ENCODE measurements at regions not wholly inside any gene's neighbourhood (a gene's known extent, or its start where the extent isn't known, plus 50 kb on each side); places are given as distances from the start of the nearest gene placed in this dataset.

- no peak overlapping the region for H3K27ac ChIP-seq (ENCODE audit: insufficient read depth, low read depth, low read length)
- FAIRE-seq (no peak), DNase-seq (ENCODE audit: low read depth, low spot score) (no peak)
- H3K4me1 ChIP-seq (ENCODE audit: control insufficient read depth, extremely low read depth, insufficient read depth, low read length) = no peaks in the 10 kb centered on the region
- H2AFZ ChIP-seq (ENCODE audit: low read depth, low read length) = no peak overlapping the region
- no peaks in the 10 kb centered on the region for H3K79me2 ChIP-seq (ENCODE audit: control insufficient read depth, insufficient read depth, low read length)
- ChIA-PET POLR2A (no interaction called here), CTCF (no interaction called here)
- TF ChIP-seq MYC (IDR thresholded peaks at IDR 0.05; ENCODE audit: low read depth, low read length) = no peak
- TF ChIP-seq EZH2 (IDR thresholded peaks at IDR 0.05; ENCODE audit: borderline replicate concordance, low read depth, low read length, severe bottlenecking) = no peak
- H3K9ac ChIP-seq (replicated peaks; ENCODE audit: extremely low read depth, insufficient read depth, low read length) = no peak overlapping the region
- no peaks in the 10 kb centered on the region for H4K20me1 ChIP-seq (replicated peaks; ENCODE audit: control insufficient read depth, extremely low read depth, insufficient read depth, low read length)
- no peaks in the 10 kb centered on the region for H3K27me3 ChIP-seq (ENCODE audit: control insufficient read depth in 2 of 2, insufficient read depth in 2 of 2, low read length in 2 of 2)
- no peak overlapping the region for H3K4me2 ChIP-seq (ENCODE audit: insufficient read depth, low read length)
- intact Hi-C loops (cut with micrococcal nuclease) (no loop called here), dilution Hi-C loops (cut with MboI; ENCODE audit: extremely low pct_ligation_motif_present, low sequenced_read_pairs) (no loop called here)
- no peaks in the 10 kb centered on the region for H3K9me3 ChIP-seq (replicated peaks; ENCODE audit: control insufficient read depth, insufficient read depth, low read length)
- no peak overlapping the region for H3K4me3 ChIP-seq (replicated peaks in 1 of 3; ENCODE audit: insufficient read depth in 1 of 3, low read depth in 1 of 3, low read length in 3 of 3)
- no peaks in the 10 kb centered on the region for H3K36me3 ChIP-seq (ENCODE audit: control insufficient read depth in 2 of 2, extremely low read depth in 1 of 2, insufficient read depth in 2 of 2, low read length in 2 of 2)
- H3K9me1 ChIP-seq (replicated peaks; ENCODE audit: control insufficient read depth, extremely low read depth, insufficient read depth, low read length) = no peaks in the 10 kb centered on the region
- no TSS peak for BruUV-seq (replicated peaks)
Measured at GRCh38 chr14:34023824-34024767, 73.2 kb upstream of the EGLN3 start.

DNA sequence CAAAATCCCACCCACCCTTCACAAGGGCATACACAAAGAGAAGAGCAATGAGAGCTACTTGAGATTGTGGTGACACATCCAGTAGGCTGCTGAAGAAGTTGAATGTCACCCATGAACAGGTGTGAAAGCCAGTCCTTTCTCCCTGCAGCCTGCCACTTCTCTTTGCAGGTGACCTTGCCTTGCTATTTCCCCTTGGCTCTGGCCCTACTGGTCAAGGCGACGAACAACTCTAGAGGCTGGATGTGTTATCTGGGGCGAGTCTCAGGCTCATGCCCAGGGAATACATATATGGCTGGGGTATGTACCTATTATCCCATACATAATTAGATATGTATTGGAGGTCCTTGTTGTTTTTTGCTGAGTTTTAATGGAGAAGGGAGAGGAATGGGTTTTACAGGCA lies 70.2 kb upstream of the EGLN3 start:
- Histone ChIP-seq H3K36me3 (ENCODE audit: control insufficient read depth in 2 of 2, extremely low read depth in 1 of 2, insufficient read depth in 2 of 2, low read length in 2 of 2) (no peaks in the 10 kb centered on the region), H4K20me1 (replicated peaks; ENCODE audit: control insufficient read depth, extremely low read depth, insufficient read depth, low read length) (no peaks in the 10 kb centered on the region), H3K9me1 (replicated peaks; ENCODE audit: control insufficient read depth, extremely low read depth, insufficient read depth, low read length) (no peaks in the 10 kb centered on the region), H3K4me3 (replicated peaks in 1 of 3; ENCODE audit: insufficient read depth in 1 of 3, low read depth in 1 of 3, low read length in 3 of 3) (no peak overlapping the region), H3K27ac (ENCODE audit: insufficient read depth, low read depth, low read length) (no peak overlapping the region), H3K9me3 (replicated peaks; ENCODE audit: control insufficient read depth, insufficient read depth, low read length) (no peaks in the 10 kb centered on the region), H3K4me2 (ENCODE audit: insufficient read depth, low read length) (no peak overlapping the region), H3K27me3 (ENCODE audit: control insufficient read depth in 2 of 2, insufficient read depth in 2 of 2, low read length in 2 of 2) (peaks cover 2% of the 10 kb centered on the region in 2 experiments), H2AFZ (ENCODE audit: low read depth, low read length) (no peak overlapping the region), H3K9ac (replicated peaks; ENCODE audit: extremely low read depth, insufficient read depth, low read length) (no peak overlapping the region), H3K4me1 (ENCODE audit: control insufficient read depth, extremely low read depth, insufficient read depth, low read length) (no peaks in the 10 kb centered on the region), H3K79me2 (ENCODE audit: control insufficient read depth, insufficient read depth, low read length) (no peaks in the 10 kb centered on the region)
- dilution Hi-C loops (cut with MboI; ENCODE audit: extremely low pct_ligation_motif_present, low sequenced_read_pairs) (no loop called here), intact Hi-C loops (cut with micrococcal nuclease) (no loop called here)
- ChIA-PET POLR2A (no interaction called here), CTCF (no interaction called here)
- BruUV-seq (replicated peaks) = no TSS peak
- DNase-seq (ENCODE audit: low read depth, low spot score) = no peak
- TF ChIP-seq POLR2AphosphoS5 (IDR thresholded peaks at IDR 0.05; ENCODE audit: insufficient read depth, low read depth, low read length) = no peak
- TF ChIP-seq POLR2A (IDR thresholded peaks at IDR 0.05; ENCODE audit: low read depth, low read length) = no peak
- TF ChIP-seq CTCF (IDR thresholded peaks at IDR 0.05; ENCODE audit: extremely low read depth in 1 of 2, insufficient read depth in 1 of 2, low read depth in 1 of 2, low read length in 2 of 2) = no peak
- TF ChIP-seq JUN (IDR thresholded peaks at IDR 0.05; ENCODE audit: borderline replicate concordance, insufficient read depth, insufficient read length, low read depth) = no peak
- TF ChIP-seq MYC (IDR thresholded peaks at IDR 0.05; ENCODE audit: low read depth, low read length) = no peak
- TF ChIP-seq EZH2 (IDR thresholded peaks at IDR 0.05; ENCODE audit: borderline replicate concordance, low read depth, low read length, severe bottlenecking) = no peak
- TF ChIP-seq GATA2 (IDR thresholded peaks at IDR 0.05; ENCODE audit: insufficient read depth, insufficient read length, low read depth, low read length) = no peak
- TF ChIP-seq MAX (IDR thresholded peaks at IDR 0.05; ENCODE audit: insufficient read depth, insufficient read length) = no peak
- FAIRE-seq = no peak

Data from endothelial cell of umbilical vein (primary cell).